Neural progenitor cell (in vitro differentiated cells): ENCODE measurements at regions not wholly inside any gene's neighbourhood (a gene's known extent, or its start where the extent isn't known, plus 50 kb on each side); places are given as distances from the start of the nearest gene placed in this dataset.
A peak's percentile ranks its signal among the peaks of the same experiment; 100 is the strongest.

ENCODE experiments used
- DNase-seq: peaks from one replicate; pipeline ENCODE4 v3.0.0-alpha.2; 2016; ENCODE audit warnings: low spot score
- H2AFZ ChIP-seq: fragments of 200-600 bp; sonication (generic); replicated peaks from 2 replicates; pipeline ENCODE4 v1.6.1; 2016; ENCODE audit warnings: antibody characterized with exemption
- H3F3A ChIP-seq: fragments of 200-600 bp; sonication (generic); 2 replicates; pipeline ENCODE4 v1.6.1; 2016; ENCODE audit warnings: antibody characterized with exemption, low read depth
- H3K27ac ChIP-seq: fragments of 200-600 bp; sonication (generic); 2 replicates; pipeline ENCODE4 v1.5.1; 2016; ENCODE audit warnings: mild to moderate bottlenecking
- H3K27me3 ChIP-seq: fragments of 200-600 bp; sonication (generic); 2 replicates; pipeline ENCODE4 v1.6.1; 2016; ENCODE audit warnings: mild to moderate bottlenecking, moderate library complexity
- H3K36me3 ChIP-seq: fragments of 200-600 bp; sonication (generic); 2 replicates; pipeline ENCODE4 v1.5.1; 2016
- H3K4me1 ChIP-seq: fragments of 200-600 bp; sonication (generic); 2 replicates; pipeline ENCODE4 v1.6.1; 2016; ENCODE audit warnings: mixed run types
- H3K4me2 ChIP-seq: fragments of 200-600 bp; sonication (generic); 2 replicates; pipeline ENCODE4 v1.6.1; 2016
- H3K4me3 ChIP-seq: fragments of 200-600 bp; sonication (generic); 2 replicates; pipeline ENCODE4 v1.5.1; 2016
- H3K79me2 ChIP-seq: fragments of 200-600 bp; sonication (generic); 2 replicates; pipeline ENCODE4 v1.6.1; 2016; ENCODE audit warnings: low read depth
- H3K9ac ChIP-seq: fragments of 200-600 bp; sonication (generic); 2 replicates; pipeline ENCODE4 v1.6.1; 2016
- H3K9me3 ChIP-seq: fragments of 200-600 bp; sonication (generic); 2 replicates; pipeline ENCODE4 v1.5.1; 2016; ENCODE audit warnings: low read depth
- H4K20me1 ChIP-seq: fragments of 200-600 bp; sonication (generic); 2 replicates; pipeline ENCODE4 v1.6.1; 2016; ENCODE audit warnings: low read depth
- H3K27ac Mint-ChIP-seq: 3 replicates; pipeline ENCODE4 v1.8.0; 2021; ENCODE audit warnings: mixed read lengths
- H3K27me3 Mint-ChIP-seq: 2 replicates; pipeline ENCODE4 v1.8.0; 2022; ENCODE audit warnings: low read depth, mild to moderate bottlenecking, inconsistent platforms, moderate library complexity, mixed read lengths; ENCODE audit not compliant: insufficient read depth
- H3K36me3 Mint-ChIP-seq: 3 replicates; pipeline ENCODE4 v1.8.0; 2021; ENCODE audit warnings: mixed read lengths
- H3K4me1 Mint-ChIP-seq: 3 replicates; pipeline ENCODE4 v1.8.0; 2021; ENCODE audit warnings: mixed read lengths
- H3K4me3 Mint-ChIP-seq: 3 replicates; pipeline ENCODE4 v1.8.0; 2021; ENCODE audit warnings: mild to moderate bottlenecking, moderate library complexity, mixed read lengths
- H3K9me3 Mint-ChIP-seq: 3 replicates; pipeline ENCODE4 v1.8.0; 2020; ENCODE audit warnings: mixed read lengths
- CTCF ChIP-seq: fragments of 200-600 bp; sonication (generic); IDR thresholded peaks from 2 replicates; pipeline ENCODE4 v1.5.1; 2017; ENCODE audit warnings: antibody characterized with exemption, mild to moderate bottlenecking
- EZH2 ChIP-seq: fragments of 200-600 bp; sonication (generic); IDR thresholded peaks from 2 replicates; pipeline ENCODE4 v1.6.1; 2017; ENCODE audit warnings: antibody characterized with exemption, mild to moderate bottlenecking, moderate library complexity
- EZH2phosphoT487 ChIP-seq: fragments of 200-600 bp; sonication (generic); IDR thresholded peaks from 2 replicates; pipeline ENCODE4 v1.6.1; 2017; ENCODE audit warnings: antibody characterized with exemption

GRCh38 chr10:107425931-107426553 lies 261.5 kb upstream of the SORCS1 start:
- Histone ChIP-seq H3K4me1 (peaks cover 10% of the 10 kb centered on the region), H3K27ac (no peak overlapping the region), H4K20me1 (no peaks in the 10 kb centered on the region), H3K9me3 (no peaks in the 10 kb centered on the region), H3K9ac (no peak overlapping the region), H3K4me2 (no peak overlapping the region), H3F3A (no peaks in the 10 kb centered on the region), H3K4me3 (no peak overlapping the region), H3K36me3 (no peaks in the 10 kb centered on the region), H3K79me2 (no peaks in the 10 kb centered on the region), H2AFZ (peak overlapping the region; percentile 26), H3K27me3 (no peaks in the 10 kb centered on the region)
- no peaks in the 10 kb centered on the region for H3K36me3 Mint-ChIP-seq
- H3K9me3 Mint-ChIP-seq = no peaks in the 10 kb centered on the region
- peaks cover 15% of the 10 kb centered on the region for H3K4me1 Mint-ChIP-seq
- H3K27ac Mint-ChIP-seq = peak overlapping the region; percentile 1
- H3K4me3 Mint-ChIP-seq = no peak overlapping the region
- peaks cover 2% of the 10 kb centered on the region for H3K27me3 Mint-ChIP-seq
- no peak for TF ChIP-seq EZH2
- no peak for TF ChIP-seq CTCF
- TF ChIP-seq EZH2phosphoT487 = no peak
- DNase-seq = no peak

- H3K4me1 Mint-ChIP-seq = peaks cover 15% of the 10 kb centered on the region
- Histone ChIP-seq H3K27ac (no peak overlapping the region), H3K4me2 (no peak overlapping the region), H3K36me3 (no peaks in the 10 kb centered on the region), H3K79me2 (no peaks in the 10 kb centered on the region), H4K20me1 (no peaks in the 10 kb centered on the region), H3K27me3 (no peaks in the 10 kb centered on the region), H3F3A (no peaks in the 10 kb centered on the region), H3K4me3 (no peak overlapping the region), H3K9me3 (no peaks in the 10 kb centered on the region), H3K9ac (no peak overlapping the region), H2AFZ (no peak overlapping the region), H3K4me1 (peaks cover 10% of the 10 kb centered on the region)
- H3K9me3 Mint-ChIP-seq = no peaks in the 10 kb centered on the region
- no peak for TF ChIP-seq EZH2phosphoT487
- no peak for TF ChIP-seq EZH2
- no peak overlapping the region for H3K27ac Mint-ChIP-seq
- no peak for DNase-seq
- no peak overlapping the region for H3K4me3 Mint-ChIP-seq
- peaks cover 2% of the 10 kb centered on the region for H3K27me3 Mint-ChIP-seq
- no peaks in the 10 kb centered on the region for H3K36me3 Mint-ChIP-seq
Observed at GRCh38 chr10:107424628-107425027, 260.1 kb upstream of the SORCS1 start.

- Mint-ChIP-seq H3K27ac (no peak overlapping the region), H3K9me3 (no peaks in the 10 kb centered on the region), H3K4me3 (no peak overlapping the region), H3K27me3 (peaks cover 2% of the 10 kb centered on the region), H3K36me3 (no peaks in the 10 kb centered on the region), H3K4me1 (peaks cover 15% of the 10 kb centered on the region)
- Histone ChIP-seq H3K4me2 (no peak overlapping the region), H4K20me1 (no peaks in the 10 kb centered on the region), H3K79me2 (no peaks in the 10 kb centered on the region), H3K27me3 (no peaks in the 10 kb centered on the region), H3K9ac (no peak overlapping the region), H3K27ac (no peak overlapping the region), H3K36me3 (no peaks in the 10 kb centered on the region), H3K4me1 (peaks cover 10% of the 10 kb centered on the region), H3K4me3 (no peak overlapping the region), H3F3A (no peaks in the 10 kb centered on the region), H2AFZ (no peak overlapping the region), H3K9me3 (no peaks in the 10 kb centered on the region)
- no peak for DNase-seq
- TF ChIP-seq EZH2phosphoT487 (no peak), EZH2 (no peak), CTCF (no peak)
Observed at GRCh38 chr10:107423903-107424302, 259.4 kb upstream of the SORCS1 start.

- Histone ChIP-seq H3K9me3 (no peaks in the 10 kb centered on the region), H3K9ac (no peak overlapping the region), H3K4me2 (no peak overlapping the region), H4K20me1 (no peaks in the 10 kb centered on the region), H3K79me2 (no peaks in the 10 kb centered on the region), H3K4me1 (peaks cover 10% of the 10 kb centered on the region), H3K27me3 (no peaks in the 10 kb centered on the region), H3K36me3 (no peaks in the 10 kb centered on the region), H3K4me3 (no peak overlapping the region), H3F3A (no peaks in the 10 kb centered on the region), H2AFZ (no peak overlapping the region), H3K27ac (no peak overlapping the region)
- Mint-ChIP-seq H3K36me3 (no peaks in the 10 kb centered on the region), H3K4me3 (no peak overlapping the region), H3K9me3 (no peaks in the 10 kb centered on the region), H3K4me1 (peaks cover 15% of the 10 kb centered on the region), H3K27me3 (peaks cover 2% of the 10 kb centered on the region), H3K27ac (no peak overlapping the region)
- TF ChIP-seq EZH2phosphoT487 = no peak
- TF ChIP-seq EZH2 = no peak
- no peak for TF ChIP-seq CTCF
- no peak for DNase-seq
Observed at GRCh38 chr10:107422681-107423080, 258.2 kb upstream of the SORCS1 start.
